NCI-H510A treated with DMSO at 0.1 percent for 48 hours (cell line): ENCODE measurements at regions not wholly inside any gene's neighbourhood (a gene's known extent, or its start where the extent isn't known, plus 50 kb on each side); places are given as distances from the start of the nearest gene placed in this dataset.

Experiments used
- DNase-seq: peaks from one replicate; lab custom pipeline; 2025; lab: John Stamatoyannopoulos, UW

DNA sequence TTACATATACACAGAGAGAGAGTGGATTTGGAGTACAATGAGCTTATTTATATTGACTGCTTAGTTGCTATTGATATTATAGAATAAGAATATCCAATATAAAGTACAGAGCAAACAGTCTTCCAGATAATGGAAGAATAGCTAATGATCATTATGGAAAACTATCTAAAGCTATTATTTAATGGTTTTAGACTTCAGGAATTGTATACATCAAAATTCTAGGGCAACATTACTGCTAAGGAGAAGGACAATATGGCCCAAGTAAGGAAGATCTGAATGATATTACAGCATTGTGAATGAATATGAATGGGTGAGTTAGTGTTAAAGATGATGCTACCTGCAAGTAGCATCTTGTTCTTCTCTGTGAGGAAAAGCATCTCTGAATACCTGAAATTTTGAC is 604.2 kb upstream of the PCDH20 start:
- DNase-seq: no peak

- peak; percentile 6 for DNase-seq
Observed at GRCh38 chr13:62014299-62014698, 598.6 kb upstream of the PCDH20 start.

DNA sequence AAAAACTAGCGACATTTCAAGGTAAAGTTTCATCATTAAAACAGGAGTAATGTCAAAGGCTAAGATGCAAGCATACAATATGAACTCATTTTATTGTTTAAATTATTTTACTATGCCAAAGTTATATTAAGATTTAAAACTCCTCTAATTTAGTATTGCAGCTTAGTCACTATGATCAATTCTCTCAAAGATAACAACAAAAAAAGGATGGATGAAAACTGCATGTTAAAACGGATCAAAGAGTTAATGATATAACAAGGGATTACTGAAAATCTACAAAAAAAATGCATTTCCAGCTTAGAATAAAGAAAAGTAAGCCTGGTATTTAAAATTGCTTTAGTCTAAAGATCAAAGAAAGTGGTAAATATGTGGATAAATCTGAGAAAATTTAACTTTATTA is 587.8 kb upstream of the PCDH20 start:
- no peak for DNase-seq

DNA sequence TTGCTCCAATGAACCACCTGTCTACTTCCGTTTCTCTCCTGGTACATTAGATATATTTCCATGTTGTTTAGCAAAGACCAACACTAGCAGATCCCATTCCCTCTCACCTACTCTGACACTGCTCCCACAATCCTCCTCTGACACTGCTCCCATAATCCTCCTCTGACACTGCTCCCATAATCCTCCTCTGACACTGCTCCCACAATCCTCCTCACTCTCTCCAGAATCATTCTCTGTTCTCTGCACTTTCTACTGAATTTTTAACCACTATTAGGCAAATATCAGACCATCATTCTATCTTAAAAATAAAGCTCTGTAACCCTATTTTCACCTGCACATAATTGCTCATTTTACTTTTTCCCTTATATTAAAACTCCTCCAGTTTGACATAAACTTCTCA is 578.5 kb upstream of the PCDH20 start:
- DNase-seq: no peak

- DNase-seq: no peak
Observed at GRCh38 chr13:61989978-61990377, 574.3 kb upstream of the PCDH20 start.

GRCh38 chr13:61988810-61989209 is 573.2 kb upstream of the PCDH20 start:
- DNase-seq: no peak

- no peak for DNase-seq
Observed at GRCh38 chr13:61975001-61975400, 559.4 kb upstream of the PCDH20 start.

- DNase-seq: no peak
Observed at GRCh38 chr13:61965756-61966155, 550.1 kb upstream of the PCDH20 start.

GRCh38 chr13:61960981-61961380 is 545.3 kb upstream of the PCDH20 start:
- no peak for DNase-seq

DNA sequence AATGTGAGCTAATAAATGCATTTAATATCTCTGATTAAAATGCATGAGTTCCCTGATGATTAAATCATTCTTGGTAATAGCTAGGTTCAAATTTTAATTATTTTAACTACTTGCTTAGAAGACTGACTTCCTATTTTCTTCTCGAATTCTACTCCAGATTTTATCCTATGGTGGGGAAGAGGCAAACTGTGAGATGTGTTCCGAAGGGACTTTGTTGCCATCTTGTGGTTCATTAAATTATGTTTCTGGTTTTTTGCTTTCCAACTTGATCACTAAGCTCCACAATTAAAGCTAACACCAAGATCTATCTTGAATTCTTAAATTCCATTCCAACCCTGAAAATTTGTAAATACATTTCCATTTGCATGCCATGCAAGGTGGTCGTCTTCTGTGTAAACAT is 538.4 kb upstream of the PCDH20 start:
- DNase-seq: no peak

DNA sequence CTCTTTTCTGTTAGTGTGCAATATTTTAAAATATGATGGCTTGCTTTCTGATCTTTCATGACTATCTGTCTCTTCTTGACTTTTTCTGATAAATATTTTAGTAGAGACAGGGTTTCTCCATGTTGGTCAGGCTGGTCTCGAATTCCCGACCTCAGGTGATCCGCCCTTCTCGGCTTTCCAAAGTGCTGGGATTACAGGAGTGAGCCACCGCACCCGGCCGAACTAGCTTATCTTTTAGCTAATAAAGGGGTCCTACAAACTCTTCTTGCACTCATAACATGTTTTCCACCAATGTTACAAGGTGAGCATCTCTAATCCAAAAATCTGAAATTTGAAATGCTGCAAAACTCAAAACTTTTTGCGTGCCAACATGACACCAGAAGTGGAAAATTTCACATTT is 535.2 kb upstream of the PCDH20 start:
- DNase-seq: no peak

GRCh38 chr13:61944329-61944929 is 528.8 kb upstream of the PCDH20 start:
- DNase-seq: no peak

GRCh38 chr13:61935710-61936109 is 520.1 kb upstream of the PCDH20 start:
- DNase-seq: no peak

GRCh38 chr13:61927648-61928047 is 512.0 kb upstream of the PCDH20 start:
- DNase-seq: no peak

DNA sequence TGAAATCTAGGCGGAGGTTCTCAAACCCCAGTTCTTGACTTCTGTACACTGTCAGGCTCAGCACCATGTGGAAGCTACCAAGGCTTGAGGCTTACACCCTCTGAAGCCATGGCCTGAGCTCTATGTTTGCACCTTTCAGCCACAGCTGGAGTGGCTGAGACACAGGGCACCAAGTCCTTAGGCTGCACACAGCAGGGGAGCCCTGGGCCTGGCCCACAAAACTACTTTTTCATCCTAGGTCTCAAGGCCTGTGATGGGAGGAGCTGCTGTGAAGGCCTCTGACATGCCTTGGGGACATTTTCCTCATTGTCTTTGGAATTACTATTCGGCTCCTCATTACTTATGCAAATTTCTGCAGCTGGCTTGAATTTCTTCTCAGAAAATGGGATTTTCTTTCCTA is 503.2 kb upstream of the PCDH20 start:
- DNase-seq: no peak

- no peak for DNase-seq
Observed at GRCh38 chr13:61916483-61916882, 500.8 kb upstream of the PCDH20 start.

DNA sequence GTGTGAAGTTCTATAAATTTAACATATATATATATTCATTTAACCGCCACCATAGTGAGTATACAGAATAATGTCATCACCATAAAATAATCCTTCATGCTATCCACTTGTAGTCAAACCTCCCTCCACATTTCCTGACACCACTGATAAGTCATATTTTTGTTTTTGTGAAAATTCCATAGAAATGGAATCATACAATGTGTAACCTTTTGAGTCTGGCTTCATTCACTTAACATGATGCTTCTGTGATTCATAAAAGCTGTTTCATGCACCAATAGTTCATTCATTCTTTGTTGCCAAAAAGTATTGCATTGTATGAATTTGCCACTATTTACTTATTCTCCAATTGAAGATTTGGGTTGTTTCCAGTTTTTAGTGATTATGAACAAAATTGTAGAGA is 497.5 kb upstream of the PCDH20 start:
- DNase-seq: no peak

GRCh38 chr13:61908906-61909615 is 493.4 kb upstream of the PCDH20 start:
- DNase-seq: no peak

- no peak for DNase-seq
Observed at GRCh38 chr13:61905054-61905453, 489.4 kb upstream of the PCDH20 start.

GRCh38 chr13:61901946-61902541 is 486.4 kb upstream of the PCDH20 start:
- DNase-seq: no peak

DNA sequence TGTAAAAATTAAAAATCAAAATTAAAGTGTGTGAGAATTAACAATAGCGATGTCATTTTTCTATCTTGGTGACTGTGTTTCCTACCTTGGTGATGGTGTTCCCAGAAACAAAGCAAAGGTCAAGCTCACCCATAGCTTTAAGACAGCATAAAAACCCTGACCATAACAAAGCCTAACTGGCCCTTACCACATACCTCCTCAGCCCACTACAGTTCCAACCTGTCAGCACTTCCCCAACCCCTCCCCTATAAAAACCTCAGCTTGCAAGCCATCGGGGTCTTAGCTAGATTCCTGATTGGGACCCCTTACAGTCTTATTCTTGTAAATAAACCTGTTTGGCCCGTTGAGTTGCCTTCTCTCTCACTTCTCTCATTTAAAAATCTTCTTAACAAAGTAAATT is 484.4 kb upstream of the PCDH20 start:
- DNase-seq: no peak

- no peak for DNase-seq
Observed at GRCh38 chr13:61898207-61898606, 482.6 kb upstream of the PCDH20 start.

DNA sequence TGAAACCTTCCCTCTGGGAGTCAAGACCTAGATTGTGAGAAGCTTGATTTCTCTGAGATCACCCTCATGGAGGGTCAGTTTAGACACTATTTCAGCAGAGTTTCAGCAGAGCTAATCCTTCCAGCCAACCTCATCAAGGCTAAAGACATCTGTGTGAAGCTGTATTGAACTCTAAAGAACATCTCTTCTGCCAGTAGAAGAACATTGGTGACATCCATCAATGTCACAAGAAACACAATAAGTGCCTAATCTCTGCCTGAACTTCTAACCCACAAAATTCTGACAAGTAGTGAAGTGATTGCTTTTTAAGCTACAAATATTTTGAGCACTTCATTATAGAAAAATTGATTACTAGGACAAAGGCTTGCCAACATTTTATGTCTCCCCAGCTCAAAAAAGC is 475.8 kb upstream of the PCDH20 start:
- no peak for DNase-seq

DNA sequence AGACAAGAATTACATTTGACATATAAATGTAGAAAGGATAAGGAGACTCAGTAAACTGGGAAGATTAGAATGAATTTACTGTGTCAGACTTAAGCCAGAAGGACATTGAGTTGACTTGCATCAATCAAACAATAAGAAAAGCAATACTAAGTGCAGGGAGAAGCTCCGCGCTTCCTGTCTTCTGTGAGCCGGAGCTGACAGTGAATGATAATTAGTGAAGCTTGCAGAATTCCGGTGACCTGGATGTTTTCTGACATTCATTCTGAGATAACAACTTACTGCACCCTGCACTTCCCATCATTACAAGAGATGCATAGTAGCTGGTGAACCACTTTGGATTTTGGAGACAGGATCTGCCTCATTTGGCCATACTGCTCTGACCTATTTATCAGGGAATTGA is 469.2 kb upstream of the PCDH20 start:
- no peak for DNase-seq
